Ovary (tissue), 3 donors: ENCODE measurements at regions not wholly inside any gene's neighbourhood (a gene's known extent, or its start where the extent isn't known, plus 50 kb on each side); places are given as distances from the start of the nearest gene placed in this dataset.

ENCODE experiments used
- POLR2A ChIP-seq: fragments of 450-650 bp; IDR thresholded peaks from one replicate; pipeline ENCODE4 v1.6.1; 2017; ENCODE audit warnings: antibody characterized with exemption, mild to moderate bottlenecking, moderate library complexity
- TF ChIP-seq, protein P1 (sequence below), 3 donors: fragments of 450-650 bp in 2 of 3; fragments of 200-600 bp in 1 of 3; IDR thresholded peaks; one replicate each; pipeline versions ENCODE4 v1.5.1 to v1.8.0; 2016 to 2022; ENCODE audit warnings: antibody characterized with exemption in 3 of 3, mild to moderate bottlenecking in 1 of 3
- donor health status: DM: no; HTN: no; CAD: no.

GRCh38 chr6:137651178-137651577 lies 157.0 kb upstream of the OLIG3 start:
- TF ChIP-seq, protein P1, sequence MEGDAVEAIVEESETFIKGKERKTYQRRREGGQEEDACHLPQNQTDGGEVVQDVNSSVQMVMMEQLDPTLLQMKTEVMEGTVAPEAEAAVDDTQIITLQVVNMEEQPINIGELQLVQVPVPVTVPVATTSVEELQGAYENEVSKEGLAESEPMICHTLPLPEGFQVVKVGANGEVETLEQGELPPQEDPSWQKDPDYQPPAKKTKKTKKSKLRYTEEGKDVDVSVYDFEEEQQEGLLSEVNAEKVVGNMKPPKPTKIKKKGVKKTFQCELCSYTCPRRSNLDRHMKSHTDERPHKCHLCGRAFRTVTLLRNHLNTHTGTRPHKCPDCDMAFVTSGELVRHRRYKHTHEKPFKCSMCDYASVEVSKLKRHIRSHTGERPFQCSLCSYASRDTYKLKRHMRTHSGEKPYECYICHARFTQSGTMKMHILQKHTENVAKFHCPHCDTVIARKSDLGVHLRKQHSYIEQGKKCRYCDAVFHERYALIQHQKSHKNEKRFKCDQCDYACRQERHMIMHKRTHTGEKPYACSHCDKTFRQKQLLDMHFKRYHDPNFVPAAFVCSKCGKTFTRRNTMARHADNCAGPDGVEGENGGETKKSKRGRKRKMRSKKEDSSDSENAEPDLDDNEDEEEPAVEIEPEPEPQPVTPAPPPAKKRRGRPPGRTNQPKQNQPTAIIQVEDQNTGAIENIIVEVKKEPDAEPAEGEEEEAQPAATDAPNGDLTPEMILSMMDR (IDR thresholded peaks at IDR 0.05): no peak
- no peak for TF ChIP-seq POLR2A
